Ascending aorta (tissue), 2 donors: ENCODE measurements at regions not wholly inside any gene's neighbourhood (a gene's known extent, or its start where the extent isn't known, plus 50 kb on each side); places are given as distances from the start of the nearest gene placed in this dataset.

Source experiments
- DNase-seq, 2 donors: peaks; one replicate each; pipeline ENCODE4 v3.0.0-alpha.2; 2019; ENCODE audit warnings: low spot score in 2 of 2
- H3K27ac ChIP-seq, 2 donors: fragments of 200-600 bp; sonication (generic); one replicate each; pipeline ENCODE4 v1.5.1; 2016 to 2017; ENCODE audit warnings: mild to moderate bottlenecking in 1 of 2
- H3K27me3 ChIP-seq: fragments of 200-600 bp; sonication (generic); one replicate; pipeline ENCODE4 v1.5.1; 2017
- H3K36me3 ChIP-seq, 2 donors: fragments of 200-600 bp; sonication (generic); one replicate each; pipeline ENCODE4 v1.5.1; 2016
- H3K4me1 ChIP-seq, 2 donors: fragments of 200-600 bp; sonication (generic); one replicate each; pipeline ENCODE4 v1.5.1; 2016 to 2017; ENCODE audit warnings: mild to moderate bottlenecking in 1 of 2
- H3K4me3 ChIP-seq, 2 donors: fragments of 200-600 bp; sonication (generic); one replicate each; pipeline ENCODE4 v1.5.1; 2016 to 2017; ENCODE audit warnings: mild to moderate bottlenecking in 1 of 2
- H3K9me3 ChIP-seq, 2 donors: fragments of 200-600 bp; sonication (generic); one replicate each; pipeline ENCODE4 v1.5.1; 2016
- CTCF ChIP-seq, 3 experiments: fragments of 200-600 bp in 2 of 3; fragments of 450-650 bp in 1 of 3; sonication (generic) in 2 of 3; IDR thresholded peaks; one replicate each; pipeline ENCODE4 v1.5.1; 2016 to 2019; ENCODE audit warnings: antibody characterized with exemption in 3 of 3, mild to moderate bottlenecking in 1 of 3, moderate library complexity in 1 of 3
- intact Hi-C: fragments of 100-400 bp; cut with DNase I; formaldehyde crosslinking; loops from one replicate; pipeline ENCODE4 v1.15.1; 2023

GRCh38 chr2:102083393-102083703 is 59.2 kb upstream of the IL1R1 start:
- DNase-seq: no peak
- Histone ChIP-seq H3K36me3 (no peaks in the 10 kb centered on the region), H3K27me3 (no peaks in the 10 kb centered on the region), H3K4me1 (peaks cover 0 to 9% of the 10 kb centered on the region in 2 donors), H3K9me3 (no peaks in the 10 kb centered on the region), H3K4me3 (no peak overlapping the region), H3K27ac (no peak overlapping the region)
- intact Hi-C loops: no loop called here
- no peak for TF ChIP-seq CTCF (IDR thresholded peaks at IDR 0.05)

GRCh38 chr2:102084651-102085050 is 57.9 kb upstream of the IL1R1 start:
- no peak overlapping the region for H3K4me3 ChIP-seq
- intact Hi-C loops: no loop called here
- no peaks in the 10 kb centered on the region for H3K27me3 ChIP-seq
- peaks cover 0 to 9% of the 10 kb centered on the region in 2 donors for H3K4me1 ChIP-seq
- no peaks in the 10 kb centered on the region for H3K36me3 ChIP-seq
- H3K9me3 ChIP-seq: no peaks in the 10 kb centered on the region
- H3K27ac ChIP-seq: no peak overlapping the region
- TF ChIP-seq CTCF (IDR thresholded peaks at IDR 0.05): no peak
- DNase-seq: no peak

- DNase-seq: no peak
- H3K9me3 ChIP-seq: no peaks in the 10 kb centered on the region
- intact Hi-C loops: no loop called here
- H3K27me3 ChIP-seq: no peaks in the 10 kb centered on the region
- H3K27ac ChIP-seq: no peak overlapping the region
- H3K4me1 ChIP-seq: peaks cover 0 to 9% of the 10 kb centered on the region in 2 donors
- no peaks in the 10 kb centered on the region for H3K36me3 ChIP-seq
- TF ChIP-seq CTCF (IDR thresholded peaks at IDR 0.05): no peak
- H3K4me3 ChIP-seq: no peak overlapping the region
These were observed 57.3 kb upstream of the IL1R1 start for GRCh38 chr2:102085238-102085637.

GRCh38 chr2:102086150-102086872 is 56.2 kb upstream of the IL1R1 start:
- Histone ChIP-seq H3K9me3 (no peaks in the 10 kb centered on the region), H3K27ac (no peak overlapping the region), H3K4me3 (no peak overlapping the region), H3K27me3 (no peaks in the 10 kb centered on the region), H3K4me1 (peaks cover 0 to 9% of the 10 kb centered on the region in 2 donors), H3K36me3 (no peaks in the 10 kb centered on the region)
- TF ChIP-seq CTCF (IDR thresholded peaks at IDR 0.05): no peak
- DNase-seq: no peak
- intact Hi-C loops: no loop called here

GRCh38 chr2:102091121-102091520 is 51.4 kb upstream of the IL1R1 start:
- intact Hi-C loops: no loop called here
- Histone ChIP-seq H3K27ac (no peak overlapping the region), H3K4me1 (no peaks in the 10 kb centered on the region), H3K9me3 (no peaks in the 10 kb centered on the region), H3K36me3 (no peaks in the 10 kb centered on the region), H3K27me3 (no peaks in the 10 kb centered on the region), H3K4me3 (no peak overlapping the region)
- DNase-seq: no peak
- no peak for TF ChIP-seq CTCF (IDR thresholded peaks at IDR 0.05)

- DNase-seq: no peak
- Histone ChIP-seq H3K27me3 (no peaks in the 10 kb centered on the region), H3K27ac (no peak overlapping the region), H3K4me1 (no peaks in the 10 kb centered on the region), H3K36me3 (no peaks in the 10 kb centered on the region), H3K4me3 (no peak overlapping the region), H3K9me3 (no peaks in the 10 kb centered on the region)
- intact Hi-C loops: no loop called here
- TF ChIP-seq CTCF (IDR thresholded peaks at IDR 0.05): no peak
These were observed 50.6 kb upstream of the IL1R1 start for GRCh38 chr2:102091908-102092307.
